SKM-1 (cell line): ENCODE measurements at regions not wholly inside any gene's neighbourhood (a gene's known extent, or its start where the extent isn't known, plus 50 kb on each side); places are given as distances from the start of the nearest gene placed in this dataset.
A peak's percentile ranks its signal among the peaks of the same experiment; 100 is the strongest.
"Not testable (repeated sequence)": the region's sequence is repeated elsewhere in the genome, so short reads cannot be mapped to it uniquely, and the experiment has no call there.

Source experiments
- DNase-seq: peaks from one replicate; lab custom pipeline; 2025; ENCODE audit not compliant: unreplicated experiment; lab: John Stamatoyannopoulos, UW

- DNase-seq: no peak
Measured at GRCh38 chr5:106853266-106853665, 817.5 kb downstream of the EFNA5 start.

DNA sequence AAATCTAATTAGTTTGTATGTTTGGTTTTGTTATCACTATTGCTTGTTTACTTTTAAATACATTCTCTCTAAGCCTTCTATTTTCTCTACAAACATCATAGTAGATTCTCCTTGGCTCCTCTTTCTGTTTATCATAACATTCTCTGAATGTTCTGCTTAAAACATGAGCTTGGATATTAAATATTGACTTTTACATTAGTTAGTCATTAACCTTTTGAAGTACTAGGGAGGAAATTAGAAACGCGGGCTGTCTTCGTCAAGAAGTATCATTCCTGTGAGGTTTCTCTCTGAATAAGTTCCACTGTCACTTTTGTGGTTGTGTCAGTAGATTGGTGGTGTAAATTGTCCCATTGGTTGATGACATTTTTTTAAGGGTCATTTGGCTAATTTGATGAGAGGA lies 821.5 kb downstream of the EFNA5 start:
- no peak for DNase-seq

DNA sequence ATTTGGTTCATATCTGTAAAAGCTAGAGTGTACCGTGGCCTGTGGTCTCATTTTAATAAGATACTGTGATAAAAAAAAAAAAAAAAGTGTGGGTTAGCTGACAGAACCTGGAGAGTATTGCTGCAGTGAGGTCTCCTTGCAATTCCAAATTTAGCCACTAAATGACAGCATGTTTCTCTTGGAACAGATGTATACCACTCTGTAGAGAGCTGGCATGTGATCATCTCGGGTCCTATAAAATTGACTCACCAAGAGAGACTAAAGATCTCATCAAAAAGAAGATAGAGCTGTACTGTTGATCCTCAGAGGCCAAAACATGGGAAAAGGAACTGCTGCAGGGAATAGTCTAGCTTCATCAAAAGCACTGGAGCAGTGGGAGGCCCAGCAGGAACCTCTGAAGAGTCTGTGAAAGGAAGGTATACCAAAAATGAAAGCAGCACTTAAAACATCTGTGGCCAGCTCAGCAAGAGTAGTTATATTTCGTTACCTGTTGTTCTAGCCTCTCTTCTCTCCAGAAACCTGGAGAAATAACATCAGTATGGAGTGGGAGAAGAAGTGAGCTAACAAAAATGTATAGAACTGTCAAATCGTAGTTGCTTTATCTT lies 826.8 kb downstream of the EFNA5 start:
- DNase-seq: no peak

DNA sequence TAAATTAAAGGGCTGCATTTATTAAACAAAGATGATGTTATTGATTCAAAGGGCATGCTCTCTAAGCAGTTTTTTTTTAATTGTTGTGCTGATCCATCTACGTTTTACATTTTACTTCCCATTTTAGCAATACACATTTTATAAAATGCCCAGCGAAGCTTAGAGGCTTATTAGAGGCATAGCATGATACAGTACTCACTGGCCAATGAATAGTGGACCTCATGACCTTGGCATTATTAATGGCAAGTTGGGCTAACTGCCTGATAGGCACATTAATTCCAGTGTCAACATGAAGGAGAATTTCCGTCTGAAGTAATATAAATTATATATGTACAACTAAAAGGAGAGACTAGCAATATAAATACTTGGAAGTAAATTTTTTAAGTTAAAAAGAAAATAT lies 837.2 kb downstream of the EFNA5 start:
- no peak for DNase-seq

DNA sequence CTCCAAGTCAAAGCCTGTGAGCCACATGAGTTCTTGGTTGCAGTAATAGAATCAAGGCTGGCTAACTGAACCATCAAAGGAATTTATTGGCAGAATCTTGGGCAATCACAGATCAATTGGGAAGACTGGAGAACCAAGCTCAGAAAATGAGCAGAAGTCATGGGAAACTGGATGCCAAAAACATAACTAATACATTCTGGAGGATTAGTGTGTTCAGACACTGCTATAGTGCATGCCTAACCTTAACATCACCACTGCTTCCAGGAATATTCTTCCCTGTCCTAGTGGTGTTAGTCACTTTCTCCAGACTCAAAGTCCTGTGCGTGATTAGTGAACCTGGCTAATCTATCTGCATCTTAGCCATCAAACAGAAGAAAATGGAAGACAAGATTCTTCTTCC lies 843.7 kb downstream of the EFNA5 start:
- no peak for DNase-seq

- no peak for DNase-seq
Measured at GRCh38 chr5:106825374-106825773, 845.4 kb downstream of the EFNA5 start.

- DNase-seq: no peak
Measured at GRCh38 chr5:106822851-106823250, 847.9 kb downstream of the EFNA5 start.

DNA sequence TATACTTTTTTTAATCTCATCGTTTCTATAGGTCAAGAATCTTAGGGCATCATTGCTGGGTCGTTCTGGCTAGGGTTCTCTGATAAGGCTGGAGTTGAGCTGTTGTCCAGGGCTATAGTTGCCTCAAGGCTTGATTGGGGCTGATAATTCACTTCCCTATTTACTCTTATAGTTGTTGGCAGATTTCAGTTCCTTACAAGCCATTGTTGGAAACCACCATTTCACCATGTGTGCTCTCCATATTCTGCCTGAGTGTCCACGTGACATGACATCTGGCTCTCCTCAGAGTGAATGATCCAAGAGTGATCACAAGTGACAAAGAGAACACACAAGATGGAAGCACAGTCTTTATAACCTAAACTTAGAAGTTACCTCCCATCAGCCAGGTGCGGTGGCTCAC lies 852.2 kb downstream of the EFNA5 start:
- DNase-seq: no peak

GRCh38 chr5:106814961-106815360 lies 855.8 kb downstream of the EFNA5 start:
- DNase-seq: no peak

DNA sequence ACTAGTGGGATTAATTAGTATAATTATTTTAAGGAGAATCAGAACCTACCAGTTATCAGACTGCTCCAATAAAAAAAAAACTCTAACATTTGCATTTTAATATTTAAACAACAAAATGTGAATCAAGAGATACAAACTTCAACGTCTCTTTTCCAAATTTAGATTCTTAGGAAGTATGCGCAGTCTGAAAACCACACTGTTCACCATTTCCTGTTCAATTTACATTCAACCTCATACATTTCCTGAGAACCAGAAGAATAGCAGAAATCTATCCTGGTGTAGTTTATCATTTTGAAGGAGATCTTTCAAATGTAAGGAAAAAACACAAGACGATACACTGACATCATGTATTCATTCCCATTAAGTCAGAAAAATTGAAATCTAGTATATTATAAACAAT lies 869.2 kb downstream of the EFNA5 start:
- DNase-seq: peak; percentile 5

GRCh38 chr5:106797996-106798395 lies 872.7 kb downstream of the EFNA5 start:
- DNase-seq: no peak

DNA sequence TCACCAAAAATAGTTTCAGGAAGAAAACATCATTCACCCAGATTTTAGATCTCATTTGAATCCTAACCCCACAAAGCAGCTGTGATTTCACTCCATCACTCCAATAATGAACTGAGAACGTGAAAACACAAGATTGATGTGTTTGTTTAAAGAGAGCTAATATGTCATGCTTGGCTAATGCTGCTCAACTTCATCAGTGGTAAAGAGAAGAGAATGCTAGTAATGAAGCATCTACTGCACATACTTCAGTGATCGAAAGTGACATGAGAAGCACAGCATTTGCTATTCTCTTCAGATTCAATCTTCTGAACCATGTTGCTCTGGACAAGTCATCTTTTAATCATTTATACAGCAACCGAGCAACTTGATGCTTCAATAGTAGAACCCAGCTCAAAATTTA lies 874.7 kb downstream of the EFNA5 start:
- no peak for DNase-seq

GRCh38 chr5:106784846-106785245 lies 885.9 kb downstream of the EFNA5 start:
- no peak for DNase-seq

GRCh38 chr5:106780355-106780754 lies 890.4 kb downstream of the EFNA5 start:
- DNase-seq: no peak

DNA sequence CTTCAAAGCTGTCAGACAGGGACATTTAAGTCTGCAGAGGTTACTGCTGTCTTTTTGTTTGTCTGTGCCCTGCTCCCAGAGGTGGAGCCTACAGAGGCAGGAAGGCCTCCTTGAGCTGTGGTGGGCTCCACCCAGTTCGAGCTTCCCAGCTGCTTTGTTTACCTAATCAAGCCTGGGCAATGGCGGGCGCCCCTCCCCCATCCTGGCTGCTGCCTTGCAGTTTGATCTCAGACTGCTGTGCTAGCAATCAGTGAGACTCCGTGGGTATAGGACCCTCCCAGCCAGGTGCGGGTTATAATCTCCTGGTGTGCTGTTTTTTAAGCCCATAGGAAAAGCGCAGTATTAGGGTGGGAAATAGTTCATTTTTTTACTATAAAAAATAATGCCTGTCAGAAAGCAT lies 894.2 kb downstream of the EFNA5 start:
- not testable (repeated sequence) for DNase-seq

DNA sequence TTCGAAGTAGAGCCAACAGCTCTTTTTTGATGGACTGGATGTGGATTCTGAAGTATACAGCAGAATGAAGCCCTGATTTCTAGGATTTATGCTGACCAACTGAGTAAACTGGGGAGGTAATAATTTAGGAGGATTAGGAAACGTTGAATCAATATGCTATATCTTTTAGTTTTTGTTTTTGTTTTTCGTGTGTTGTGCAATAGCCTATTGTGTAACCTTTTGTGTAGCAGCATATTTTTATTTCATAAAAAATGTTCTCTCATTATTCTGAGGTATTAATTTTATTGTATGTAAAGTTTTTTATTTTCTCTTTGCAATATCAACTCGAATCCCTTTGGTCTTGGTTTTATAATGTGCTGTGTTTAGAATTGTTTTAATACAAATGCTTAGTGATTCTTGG lies 902.3 kb downstream of the EFNA5 start:
- no peak for DNase-seq

DNA sequence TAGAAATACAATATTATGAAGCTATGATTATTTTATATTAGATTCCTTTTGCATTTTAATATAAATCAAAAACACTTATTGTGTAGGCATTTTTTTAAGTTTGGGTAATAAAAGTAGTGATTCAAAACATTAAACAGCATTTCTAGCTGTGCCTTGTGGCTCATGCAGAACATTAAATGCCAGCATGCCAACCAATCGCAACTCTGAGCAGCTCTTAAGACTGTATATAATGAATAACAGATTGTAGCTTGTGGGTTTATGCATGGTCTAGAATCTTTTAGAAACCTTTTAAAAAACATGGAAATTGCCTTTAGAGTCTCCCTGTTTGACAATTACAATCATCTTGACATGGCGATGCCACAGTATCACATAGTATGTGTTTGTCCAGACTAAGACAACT lies 903.8 kb downstream of the EFNA5 start:
- no peak for DNase-seq

- no peak for DNase-seq
Measured at GRCh38 chr5:106759581-106759980, 911.2 kb downstream of the EFNA5 start.

DNA sequence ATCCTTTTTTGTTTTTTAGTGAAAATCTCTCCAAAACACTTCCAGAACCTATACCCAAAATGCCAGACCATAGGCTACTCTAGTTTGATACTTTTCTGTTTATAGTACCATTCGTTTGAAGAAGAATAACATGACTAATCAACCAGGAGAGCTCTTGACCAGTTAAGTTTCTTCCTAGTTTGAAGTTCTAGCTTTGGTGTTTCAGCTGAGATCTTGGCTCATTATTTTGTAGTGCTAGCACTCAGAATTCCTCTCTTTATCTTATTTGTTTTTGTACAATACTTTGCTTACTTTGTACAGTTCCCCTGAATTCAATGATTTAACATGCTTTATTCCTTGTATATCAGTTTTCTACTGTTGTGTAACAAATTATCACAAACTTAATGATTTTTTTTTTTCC lies 911.6 kb downstream of the EFNA5 start:
- no peak for DNase-seq

DNA sequence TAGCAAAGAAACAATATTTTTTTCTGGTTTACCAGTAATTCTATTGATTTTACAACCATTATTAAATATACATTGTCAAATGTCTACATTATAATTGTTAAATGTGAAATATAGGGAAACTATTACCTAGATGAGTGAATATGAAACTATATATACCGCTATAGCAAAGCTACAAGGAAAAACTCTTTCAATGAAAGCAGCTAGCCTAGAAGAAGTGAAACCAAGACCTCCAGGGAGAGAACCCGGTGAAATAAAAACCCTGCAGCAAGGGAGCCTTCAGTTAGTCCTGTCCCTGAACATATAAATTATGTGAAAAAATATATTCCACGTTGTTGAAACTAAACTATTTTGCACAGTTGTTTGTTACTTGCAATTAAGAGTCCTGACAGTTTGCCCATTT lies 913.1 kb downstream of the EFNA5 start:
- DNase-seq: no peak

GRCh38 chr5:106755789-106756188 lies 914.9 kb downstream of the EFNA5 start:
- DNase-seq: no peak

DNA sequence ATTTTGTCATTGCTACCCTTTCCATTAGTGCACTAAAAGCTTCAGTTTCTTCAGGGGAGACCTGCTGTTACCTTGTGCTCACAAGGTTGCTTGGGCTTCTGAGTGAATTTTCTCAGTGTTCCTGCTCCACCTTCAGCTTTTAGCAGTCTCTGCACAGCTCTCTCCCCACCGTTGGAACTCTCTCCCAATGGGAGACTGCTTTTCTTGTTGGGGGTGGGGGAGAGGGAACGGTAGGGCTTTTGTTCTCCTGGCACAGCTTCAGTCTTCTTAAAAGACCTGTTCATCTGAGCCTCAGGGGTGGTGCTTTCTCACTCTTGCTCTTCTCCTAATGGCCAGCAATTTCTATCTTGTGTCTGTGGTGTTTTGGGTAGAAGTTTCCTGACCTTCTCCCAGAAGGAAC lies 915.7 kb downstream of the EFNA5 start:
- DNase-seq: no peak

- no peak for DNase-seq
Measured at GRCh38 chr5:106749826-106750225, 920.9 kb downstream of the EFNA5 start.

DNA sequence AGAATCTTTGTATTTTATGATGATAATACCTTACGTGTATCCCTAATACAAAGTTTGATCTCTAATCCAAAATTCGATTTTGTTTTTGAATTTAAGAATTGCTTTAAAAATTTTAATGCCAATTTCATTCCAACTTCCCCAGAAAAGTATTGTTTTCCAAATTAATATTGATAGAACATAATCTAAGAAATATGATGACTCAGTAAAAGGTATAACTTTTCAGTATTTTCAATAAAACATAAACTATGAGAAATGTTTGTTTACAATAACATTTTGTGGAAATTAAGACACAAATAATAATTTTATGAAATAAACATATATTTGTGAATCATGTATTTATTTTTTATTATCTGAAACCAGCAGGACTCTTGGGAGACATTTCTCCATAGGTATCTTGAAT lies 931.6 kb downstream of the EFNA5 start:
- DNase-seq: no peak
